ENCODE measurements at regions not wholly inside any gene's neighbourhood (a gene's known extent, or its start where the extent isn't known, plus 50 kb on each side); places are given as distances from the start of the nearest gene placed in this dataset.

DNA sequence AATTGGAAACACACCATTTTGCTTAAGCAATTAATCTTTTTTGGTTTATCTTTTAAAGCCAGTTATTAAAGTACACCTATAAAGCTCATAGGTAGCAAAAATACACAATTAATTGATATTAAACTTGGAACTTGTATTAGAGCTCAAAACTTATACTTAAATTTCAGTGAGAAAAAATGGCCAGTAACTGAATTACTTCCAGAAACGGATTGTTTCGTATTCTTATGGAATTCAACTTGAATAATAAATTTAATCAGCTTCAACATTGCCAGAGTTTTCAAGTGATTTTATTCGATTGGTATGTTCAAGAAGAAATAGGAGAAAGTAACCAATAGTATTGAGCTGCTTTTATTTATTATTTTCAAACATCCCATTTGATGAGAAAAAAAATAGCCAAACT, 112.7 kb upstream of the PDE10A start:
- TF ChIP-seq, protein P1, sequence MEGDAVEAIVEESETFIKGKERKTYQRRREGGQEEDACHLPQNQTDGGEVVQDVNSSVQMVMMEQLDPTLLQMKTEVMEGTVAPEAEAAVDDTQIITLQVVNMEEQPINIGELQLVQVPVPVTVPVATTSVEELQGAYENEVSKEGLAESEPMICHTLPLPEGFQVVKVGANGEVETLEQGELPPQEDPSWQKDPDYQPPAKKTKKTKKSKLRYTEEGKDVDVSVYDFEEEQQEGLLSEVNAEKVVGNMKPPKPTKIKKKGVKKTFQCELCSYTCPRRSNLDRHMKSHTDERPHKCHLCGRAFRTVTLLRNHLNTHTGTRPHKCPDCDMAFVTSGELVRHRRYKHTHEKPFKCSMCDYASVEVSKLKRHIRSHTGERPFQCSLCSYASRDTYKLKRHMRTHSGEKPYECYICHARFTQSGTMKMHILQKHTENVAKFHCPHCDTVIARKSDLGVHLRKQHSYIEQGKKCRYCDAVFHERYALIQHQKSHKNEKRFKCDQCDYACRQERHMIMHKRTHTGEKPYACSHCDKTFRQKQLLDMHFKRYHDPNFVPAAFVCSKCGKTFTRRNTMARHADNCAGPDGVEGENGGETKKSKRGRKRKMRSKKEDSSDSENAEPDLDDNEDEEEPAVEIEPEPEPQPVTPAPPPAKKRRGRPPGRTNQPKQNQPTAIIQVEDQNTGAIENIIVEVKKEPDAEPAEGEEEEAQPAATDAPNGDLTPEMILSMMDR (IDR thresholded peaks at IDR 0.05), result no peak
- TF ChIP-seq EZH2 (IDR thresholded peaks at IDR 0.05; ENCODE audit: borderline replicate concordance, insufficient read depth, low read depth, low read length, poor library complexity, severe bottlenecking), result no peak

All from B cell (primary cell).